ENCODE measurements at regions not wholly inside any gene's neighbourhood (a gene's known extent, or its start where the extent isn't known, plus 50 kb on each side); places are given as distances from the start of the nearest gene placed in this dataset.

- no peak for FAIRE-seq
Observed at GRCh38 chr5:167580608-167581007, 710.8 kb upstream of the WWC1 start.

GRCh38 chr5:167582283-167582682 is 709.2 kb upstream of the WWC1 start:
- no peak overlapping the region for H3K27ac ChIP-seq (ENCODE audit: control insufficient read depth, insufficient read depth, low read length)
- no peak overlapping the region for H3K4me3 ChIP-seq (ENCODE audit: control insufficient read depth in 2 of 3, extremely low read depth in 1 of 3, insufficient read depth in 2 of 3, low read depth in 1 of 3, low read length in 3 of 3)
- peaks cover 3% of the 10 kb centered on the region for H3K4me1 ChIP-seq (ENCODE audit: control insufficient read depth, extremely low read depth, insufficient read depth, low read length)
- dilution Hi-C loops (cut with MboI; ENCODE audit: extremely low pct_ligation_motif_present, low sequenced_read_pairs) = no loop called here
- H2AFZ ChIP-seq (ENCODE audit: control insufficient read depth, low read length) = no peak overlapping the region
- no peak for TF ChIP-seq EZH2 (IDR thresholded peaks at IDR 0.05; ENCODE audit: low read length)
- TF ChIP-seq, protein P1, sequence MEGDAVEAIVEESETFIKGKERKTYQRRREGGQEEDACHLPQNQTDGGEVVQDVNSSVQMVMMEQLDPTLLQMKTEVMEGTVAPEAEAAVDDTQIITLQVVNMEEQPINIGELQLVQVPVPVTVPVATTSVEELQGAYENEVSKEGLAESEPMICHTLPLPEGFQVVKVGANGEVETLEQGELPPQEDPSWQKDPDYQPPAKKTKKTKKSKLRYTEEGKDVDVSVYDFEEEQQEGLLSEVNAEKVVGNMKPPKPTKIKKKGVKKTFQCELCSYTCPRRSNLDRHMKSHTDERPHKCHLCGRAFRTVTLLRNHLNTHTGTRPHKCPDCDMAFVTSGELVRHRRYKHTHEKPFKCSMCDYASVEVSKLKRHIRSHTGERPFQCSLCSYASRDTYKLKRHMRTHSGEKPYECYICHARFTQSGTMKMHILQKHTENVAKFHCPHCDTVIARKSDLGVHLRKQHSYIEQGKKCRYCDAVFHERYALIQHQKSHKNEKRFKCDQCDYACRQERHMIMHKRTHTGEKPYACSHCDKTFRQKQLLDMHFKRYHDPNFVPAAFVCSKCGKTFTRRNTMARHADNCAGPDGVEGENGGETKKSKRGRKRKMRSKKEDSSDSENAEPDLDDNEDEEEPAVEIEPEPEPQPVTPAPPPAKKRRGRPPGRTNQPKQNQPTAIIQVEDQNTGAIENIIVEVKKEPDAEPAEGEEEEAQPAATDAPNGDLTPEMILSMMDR (optimal IDR thresholded peaks at IDR 0.05 in 1 of 3, IDR thresholded peaks at IDR 0.05 in 1 of 3, conservative IDR thresholded peaks at IDR 0.05 in 1 of 3; ENCODE audit: extremely low read depth in 1 of 3, insufficient read depth in 2 of 3, low read length in 3 of 3) = peak in 1 of 3 experiments; percentile 37
- peaks cover 7% of the 10 kb centered on the region for H3K27me3 ChIP-seq (ENCODE audit: control insufficient read depth, extremely low read depth, insufficient read depth, low read length)
- no peak overlapping the region for H3K9ac ChIP-seq (ENCODE audit: control insufficient read depth, extremely low read depth, insufficient read depth, low read length)
- no peaks in the 10 kb centered on the region for H3K36me3 ChIP-seq (ENCODE audit: control insufficient read depth in 2 of 2, extremely low read depth in 1 of 2, insufficient read depth in 2 of 2, low read length in 2 of 2)
- no peaks in the 10 kb centered on the region for H4K20me1 ChIP-seq (ENCODE audit: control insufficient read depth, extremely low read depth, insufficient read depth, low read length)
- H3K9me1 ChIP-seq (ENCODE audit: control insufficient read depth, extremely low read depth, insufficient read depth, low read length) = no peaks in the 10 kb centered on the region
- FAIRE-seq = no peak
- H3K9me3 ChIP-seq (ENCODE audit: control insufficient read depth, low read depth, low read length) = no peaks in the 10 kb centered on the region
- no peak for DNase-seq (ENCODE audit: low read depth, low spot score)
- no peak overlapping the region for H3K4me2 ChIP-seq (ENCODE audit: control insufficient read depth, extremely low read depth, insufficient read depth, low read depth, low read length)
- H3K79me2 ChIP-seq (ENCODE audit: control insufficient read depth, insufficient read depth, low read length) = no peaks in the 10 kb centered on the region

More at GRCh38 chr5:167580608-167581007, 710.8 kb upstream of the WWC1 start:
- peaks cover 12% of the 10 kb centered on the region for H3K27me3 ChIP-seq (ENCODE audit: control insufficient read depth, extremely low read depth, insufficient read depth, low read length)
- peaks cover 3% of the 10 kb centered on the region for H3K4me1 ChIP-seq (ENCODE audit: control insufficient read depth, extremely low read depth, insufficient read depth, low read length)
- H3K9me3 ChIP-seq (ENCODE audit: control insufficient read depth, low read depth, low read length) = no peaks in the 10 kb centered on the region
- dilution Hi-C loops (cut with MboI; ENCODE audit: extremely low pct_ligation_motif_present, low sequenced_read_pairs) = no loop called here
- H3K36me3 ChIP-seq (ENCODE audit: control insufficient read depth in 2 of 2, extremely low read depth in 1 of 2, insufficient read depth in 2 of 2, low read length in 2 of 2) = no peaks in the 10 kb centered on the region
- no peak overlapping the region for H2AFZ ChIP-seq (ENCODE audit: control insufficient read depth, low read length)
- TF ChIP-seq, protein P1 (optimal IDR thresholded peaks at IDR 0.05 in 1 of 3, IDR thresholded peaks at IDR 0.05 in 1 of 3, conservative IDR thresholded peaks at IDR 0.05 in 1 of 3; ENCODE audit: extremely low read depth in 1 of 3, insufficient read depth in 2 of 3, low read length in 3 of 3) = no peak
- no peak for TF ChIP-seq EZH2 (IDR thresholded peaks at IDR 0.05; ENCODE audit: low read length)
- no peak overlapping the region for H3K4me3 ChIP-seq (ENCODE audit: control insufficient read depth in 2 of 3, extremely low read depth in 1 of 3, insufficient read depth in 2 of 3, low read depth in 1 of 3, low read length in 3 of 3)
- no peak overlapping the region for H3K4me2 ChIP-seq (ENCODE audit: control insufficient read depth, extremely low read depth, insufficient read depth, low read depth, low read length)
- H3K9me1 ChIP-seq (ENCODE audit: control insufficient read depth, extremely low read depth, insufficient read depth, low read length) = no peaks in the 10 kb centered on the region
- no peaks in the 10 kb centered on the region for H3K79me2 ChIP-seq (ENCODE audit: control insufficient read depth, insufficient read depth, low read length)
- no peak overlapping the region for H3K9ac ChIP-seq (ENCODE audit: control insufficient read depth, extremely low read depth, insufficient read depth, low read length)
- H4K20me1 ChIP-seq (ENCODE audit: control insufficient read depth, extremely low read depth, insufficient read depth, low read length) = no peaks in the 10 kb centered on the region
- DNase-seq (ENCODE audit: low read depth, low spot score) = no peak
- no peak overlapping the region for H3K27ac ChIP-seq (ENCODE audit: control insufficient read depth, insufficient read depth, low read length)

All from keratinocyte (primary cell).